ENCODE measurements at regions not wholly inside any gene's neighbourhood (a gene's known extent, or its start where the extent isn't known, plus 50 kb on each side); places are given as distances from the start of the nearest gene placed in this dataset.

GRCh38 chr1:83715550-83715949 is 283.4 kb downstream of the TTLL7 start:
- H3K4me3 ChIP-seq (ENCODE audit: low read depth, low read length): no peak overlapping the region
- no peak for DNase-seq (ENCODE audit: low read depth)
- TF ChIP-seq, protein P1, sequence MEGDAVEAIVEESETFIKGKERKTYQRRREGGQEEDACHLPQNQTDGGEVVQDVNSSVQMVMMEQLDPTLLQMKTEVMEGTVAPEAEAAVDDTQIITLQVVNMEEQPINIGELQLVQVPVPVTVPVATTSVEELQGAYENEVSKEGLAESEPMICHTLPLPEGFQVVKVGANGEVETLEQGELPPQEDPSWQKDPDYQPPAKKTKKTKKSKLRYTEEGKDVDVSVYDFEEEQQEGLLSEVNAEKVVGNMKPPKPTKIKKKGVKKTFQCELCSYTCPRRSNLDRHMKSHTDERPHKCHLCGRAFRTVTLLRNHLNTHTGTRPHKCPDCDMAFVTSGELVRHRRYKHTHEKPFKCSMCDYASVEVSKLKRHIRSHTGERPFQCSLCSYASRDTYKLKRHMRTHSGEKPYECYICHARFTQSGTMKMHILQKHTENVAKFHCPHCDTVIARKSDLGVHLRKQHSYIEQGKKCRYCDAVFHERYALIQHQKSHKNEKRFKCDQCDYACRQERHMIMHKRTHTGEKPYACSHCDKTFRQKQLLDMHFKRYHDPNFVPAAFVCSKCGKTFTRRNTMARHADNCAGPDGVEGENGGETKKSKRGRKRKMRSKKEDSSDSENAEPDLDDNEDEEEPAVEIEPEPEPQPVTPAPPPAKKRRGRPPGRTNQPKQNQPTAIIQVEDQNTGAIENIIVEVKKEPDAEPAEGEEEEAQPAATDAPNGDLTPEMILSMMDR (conservative IDR thresholded peaks at IDR 0.05; ENCODE audit: low read depth, low read length): no peak

- TF ChIP-seq, protein P1 (conservative IDR thresholded peaks at IDR 0.05; ENCODE audit: low read depth, low read length): no peak
- no peak for DNase-seq (ENCODE audit: low read depth)
Observed at GRCh38 chr1:83709662-83710061, 289.3 kb downstream of the TTLL7 start.

GRCh38 chr1:83706354-83706938 is 292.5 kb downstream of the TTLL7 start:
- DNase-seq (ENCODE audit: low read depth): no peak
- TF ChIP-seq, protein P1 (conservative IDR thresholded peaks at IDR 0.05; ENCODE audit: low read depth, low read length): no peak
- H3K4me3 ChIP-seq (ENCODE audit: low read depth, low read length): no peak overlapping the region

More at GRCh38 chr1:83709662-83710061, 289.3 kb downstream of the TTLL7 start:
- H3K4me3 ChIP-seq (ENCODE audit: low read depth, low read length): no peak overlapping the region

GRCh38 chr1:83705091-83705490 is 293.8 kb downstream of the TTLL7 start:
- no peak for DNase-seq (ENCODE audit: low read depth)
- H3K4me3 ChIP-seq (ENCODE audit: low read depth, low read length): no peak overlapping the region
- TF ChIP-seq, protein P1 (conservative IDR thresholded peaks at IDR 0.05; ENCODE audit: low read depth, low read length): no peak

GRCh38 chr1:83704350-83704749 is 294.6 kb downstream of the TTLL7 start:
- TF ChIP-seq, protein P1 (conservative IDR thresholded peaks at IDR 0.05; ENCODE audit: low read depth, low read length): no peak
- no peak for DNase-seq (ENCODE audit: low read depth)
- no peak overlapping the region for H3K4me3 ChIP-seq (ENCODE audit: low read depth, low read length)

DNA sequence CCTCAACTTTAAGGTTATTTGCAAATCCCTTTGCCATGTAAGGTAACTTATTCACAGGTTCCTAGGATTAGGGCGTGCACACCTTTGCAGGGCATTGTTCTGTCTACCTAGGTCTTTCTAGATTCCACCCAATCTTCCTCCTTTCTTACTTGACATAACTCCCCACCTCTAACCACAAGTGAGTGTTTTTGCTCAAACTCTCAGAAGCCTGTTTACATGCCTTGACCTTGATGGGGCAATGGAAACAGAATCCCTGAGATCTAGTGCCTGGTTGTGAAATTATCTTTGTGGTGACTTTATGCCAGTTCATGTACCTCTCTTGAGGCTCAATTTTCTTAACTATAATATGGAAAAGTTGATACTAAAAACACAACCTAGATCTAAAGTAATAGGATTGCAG is 296.6 kb downstream of the TTLL7 start:
- DNase-seq (ENCODE audit: low read depth): no peak
- H3K4me3 ChIP-seq (ENCODE audit: low read depth, low read length): no peak overlapping the region
- TF ChIP-seq, protein P1 (conservative IDR thresholded peaks at IDR 0.05; ENCODE audit: low read depth, low read length): no peak

DNA sequence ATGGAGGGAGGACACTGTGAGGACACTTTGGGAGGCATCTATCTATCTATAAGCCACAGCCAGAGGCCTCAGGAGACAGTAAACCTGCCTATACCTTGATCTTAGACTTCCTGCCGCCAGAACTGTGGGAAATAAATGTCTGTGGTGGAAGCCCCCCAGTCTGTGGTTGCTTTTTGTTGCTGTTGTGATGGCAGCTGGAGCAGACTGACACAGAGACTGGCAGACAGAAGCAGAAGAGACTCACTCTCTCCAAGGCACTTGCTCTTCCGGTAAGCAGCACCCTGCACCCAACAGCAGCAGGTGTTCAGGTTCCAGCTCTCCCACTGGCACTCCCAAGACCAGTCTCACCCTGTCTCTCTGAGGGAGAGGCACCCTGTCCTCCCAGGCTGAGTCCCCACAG is 297.6 kb downstream of the TTLL7 start:
- TF ChIP-seq, protein P1 (conservative IDR thresholded peaks at IDR 0.05; ENCODE audit: low read depth, low read length): no peak
- DNase-seq (ENCODE audit: low read depth): no peak
- H3K4me3 ChIP-seq (ENCODE audit: low read depth, low read length): no peak overlapping the region
